ENCODE measurements at regions not wholly inside any gene's neighbourhood (a gene's known extent, or its start where the extent isn't known, plus 50 kb on each side); places are given as distances from the start of the nearest gene placed in this dataset.

DNA sequence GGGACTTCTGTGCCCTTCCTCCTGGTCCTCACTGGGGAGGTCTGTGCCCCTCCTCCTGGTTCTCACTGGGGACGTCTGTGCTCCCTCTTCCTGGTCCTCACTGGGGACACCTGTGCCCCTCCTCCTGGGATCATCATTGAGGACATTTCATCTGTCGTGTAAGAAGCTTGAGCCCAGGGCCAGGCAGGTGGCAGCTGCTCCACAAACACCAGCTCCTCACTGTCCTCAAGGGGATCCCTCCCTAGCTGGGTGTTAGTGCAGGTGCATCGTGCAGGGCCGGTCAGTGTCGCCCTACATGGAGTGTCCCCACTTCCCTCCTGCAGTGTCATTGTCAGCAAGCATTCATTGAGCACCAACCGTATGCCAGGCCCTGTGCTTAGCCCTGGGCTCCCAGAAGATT lies 312.7 kb downstream of the PTPRU start:
- FAIRE-seq: no peak

DNA sequence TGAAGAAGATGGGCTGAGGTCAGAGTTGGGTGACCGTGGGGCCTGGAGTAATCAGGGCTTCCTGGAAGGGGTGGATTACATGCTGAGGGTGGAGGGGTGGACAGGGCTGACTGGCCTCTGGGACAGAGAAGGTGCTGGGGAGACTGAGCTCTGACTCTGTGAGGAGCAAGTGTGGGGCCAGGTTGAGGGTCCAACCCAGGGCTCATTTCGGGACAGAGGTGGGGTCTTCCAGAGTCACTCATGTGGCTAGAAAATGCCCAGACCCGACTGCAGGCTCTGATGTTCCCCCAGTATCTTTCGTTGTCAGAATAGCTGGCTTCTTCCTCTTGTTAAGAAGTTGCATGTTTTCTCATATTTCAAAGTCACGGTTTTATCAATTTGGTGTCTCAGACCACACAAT lies 311.8 kb downstream of the PTPRU start:
- FAIRE-seq: no peak

DNA sequence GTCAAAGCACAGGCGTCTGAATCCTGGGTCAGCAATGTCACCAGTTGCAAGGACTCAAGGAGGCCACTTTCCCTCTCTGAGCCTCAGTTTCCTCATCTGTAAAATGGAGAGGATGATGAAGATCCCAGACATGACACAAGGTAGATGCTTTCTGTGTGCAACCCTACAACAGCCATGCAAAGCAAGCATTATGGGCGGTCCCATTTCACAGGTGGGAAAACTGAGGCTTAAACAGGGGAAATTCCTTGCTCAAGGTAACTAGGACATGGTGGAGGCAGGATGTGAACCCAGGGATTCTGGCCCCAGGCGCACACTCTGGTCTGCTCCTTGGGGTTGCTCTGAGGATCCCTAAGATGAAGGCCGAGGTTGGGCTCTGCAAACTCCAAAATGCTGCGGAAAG lies 311.0 kb downstream of the PTPRU start:
- no peak for FAIRE-seq

GRCh38 chr1:29546496-29546895 lies 310.2 kb downstream of the PTPRU start:
- FAIRE-seq: no peak

DNA sequence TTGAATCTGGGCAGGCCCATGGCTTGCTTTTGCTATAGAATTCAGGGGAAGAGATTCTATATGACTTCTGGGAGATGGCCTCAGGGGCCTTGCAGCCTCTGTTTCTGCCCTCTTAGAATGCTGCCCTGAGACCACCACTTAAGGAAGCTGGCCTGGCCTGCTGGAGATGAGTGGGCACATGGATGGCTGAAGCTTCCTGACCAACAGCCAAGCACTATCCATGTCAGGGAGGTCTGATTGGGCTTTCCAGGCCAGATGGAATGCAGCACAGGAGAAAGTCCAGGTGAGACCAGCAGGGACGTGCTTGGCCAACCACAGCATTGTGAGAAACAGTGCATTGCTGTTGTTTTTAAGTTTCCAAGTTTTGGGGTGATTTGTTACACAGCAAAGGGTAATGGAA lies 308.1 kb downstream of the PTPRU start:
- no peak for FAIRE-seq

DNA sequence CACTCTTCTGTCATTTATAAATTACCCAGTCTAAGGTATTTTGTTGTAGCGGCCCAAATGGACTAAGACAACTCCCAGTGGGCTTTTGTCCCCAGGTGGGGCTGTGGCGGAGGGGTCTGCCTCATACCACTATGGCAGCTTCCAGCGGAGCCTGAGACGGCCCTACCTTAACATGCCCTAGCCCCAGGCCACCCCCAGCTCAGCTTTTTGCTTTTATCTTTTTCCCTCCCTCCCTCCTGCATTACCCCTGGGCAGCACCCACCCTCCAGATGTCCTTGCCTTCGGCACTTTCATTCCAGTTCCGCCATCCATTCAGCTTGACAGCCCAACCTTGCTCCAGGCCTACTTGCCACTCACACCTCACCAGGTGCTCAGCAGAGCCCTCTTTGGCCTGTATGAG lies 307.3 kb downstream of the PTPRU start:
- FAIRE-seq: no peak

- no peak for FAIRE-seq
Measured at GRCh38 chr1:29542548-29542947, 306.2 kb downstream of the PTPRU start.

DNA sequence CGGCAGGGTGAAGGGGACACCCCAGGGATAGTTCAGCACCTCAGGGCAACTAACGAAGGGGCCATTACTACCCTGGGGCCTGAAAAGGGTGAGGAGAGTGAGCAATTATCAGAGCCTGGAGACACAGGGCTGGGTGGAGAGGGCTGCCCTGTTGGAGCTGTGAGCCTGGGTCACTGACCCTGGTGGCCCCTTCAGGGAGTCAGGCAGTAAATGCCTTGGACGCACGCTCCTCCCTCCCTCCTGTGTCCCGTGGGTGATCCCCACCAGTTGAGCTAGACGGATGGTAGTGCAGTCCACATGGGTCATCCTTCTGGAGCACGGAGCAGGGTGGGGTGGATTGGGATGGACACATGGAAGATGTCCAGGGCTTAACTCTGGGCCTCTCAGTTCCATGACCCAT lies 305.3 kb downstream of the PTPRU start:
- FAIRE-seq: no peak

DNA sequence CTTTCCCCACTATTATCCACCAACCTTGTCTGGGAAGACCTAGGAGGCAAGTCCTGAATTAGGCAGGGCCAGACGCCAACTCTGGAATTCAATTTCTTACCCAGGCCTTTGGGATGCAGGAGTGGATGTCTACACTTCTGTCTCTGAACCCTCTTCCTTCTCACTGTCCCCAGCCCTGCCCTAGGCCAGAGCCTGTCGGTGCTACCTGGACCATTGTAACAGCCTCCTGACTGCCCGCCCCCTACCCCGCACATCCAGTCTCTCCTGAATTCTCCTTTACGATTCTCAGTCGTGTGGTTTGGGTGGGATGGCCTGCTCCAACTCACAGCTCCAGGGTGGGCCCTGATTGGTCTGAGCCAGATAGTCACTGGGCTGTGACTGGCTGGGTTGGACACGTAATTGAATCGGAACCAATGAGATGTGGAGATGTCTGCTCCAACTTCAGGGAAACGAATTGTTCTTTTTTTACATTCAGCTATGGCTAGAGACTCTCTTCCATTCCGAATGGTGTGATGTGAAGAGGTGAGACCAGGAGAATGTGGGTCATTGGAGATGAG lies 304.6 kb downstream of the PTPRU start:
- FAIRE-seq: no peak

DNA sequence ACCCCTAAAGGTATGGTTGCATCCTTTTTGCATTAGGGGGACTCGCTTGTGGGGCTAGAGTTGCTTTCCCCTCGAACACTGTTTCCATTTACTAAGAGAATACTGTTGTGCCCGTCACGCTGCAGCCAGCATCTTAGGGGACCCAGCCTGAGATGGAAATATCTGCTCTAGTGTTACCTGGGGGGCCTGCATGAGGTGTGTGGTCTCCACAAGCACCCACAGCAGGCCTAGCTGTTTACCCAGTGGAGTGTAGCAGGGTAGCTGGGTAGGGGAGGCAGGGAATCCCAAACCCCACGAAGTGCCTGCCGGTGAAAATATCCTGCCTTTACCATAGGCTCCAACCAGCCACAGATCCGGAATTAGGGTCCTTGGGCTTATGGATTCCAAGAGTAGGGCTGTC lies 303.6 kb downstream of the PTPRU start:
- FAIRE-seq: no peak

- FAIRE-seq: no peak
Measured at GRCh38 chr1:29538586-29538985, 302.3 kb downstream of the PTPRU start.

GRCh38 chr1:29532751-29533150 lies 296.4 kb downstream of the PTPRU start:
- FAIRE-seq: no peak

DNA sequence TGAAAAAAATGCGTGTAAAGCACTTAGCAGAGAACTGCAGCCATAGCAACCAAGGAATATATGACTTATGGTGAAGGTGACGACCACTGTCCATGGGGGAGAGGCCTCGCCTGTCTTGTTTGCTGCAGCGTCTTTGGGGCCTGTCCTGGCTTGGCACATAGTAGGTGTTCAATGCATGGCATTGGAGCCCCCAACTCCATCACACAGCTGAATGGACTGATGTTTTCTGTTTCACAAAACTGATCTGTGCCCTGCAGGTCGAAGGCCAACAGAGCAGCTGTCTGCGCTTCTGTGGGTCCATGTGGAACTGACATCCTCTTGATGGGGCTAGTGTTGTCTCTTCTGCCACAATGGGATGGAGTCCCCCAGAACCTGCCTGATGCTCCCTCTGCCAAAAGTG lies 296.0 kb downstream of the PTPRU start:
- no peak for FAIRE-seq

DNA sequence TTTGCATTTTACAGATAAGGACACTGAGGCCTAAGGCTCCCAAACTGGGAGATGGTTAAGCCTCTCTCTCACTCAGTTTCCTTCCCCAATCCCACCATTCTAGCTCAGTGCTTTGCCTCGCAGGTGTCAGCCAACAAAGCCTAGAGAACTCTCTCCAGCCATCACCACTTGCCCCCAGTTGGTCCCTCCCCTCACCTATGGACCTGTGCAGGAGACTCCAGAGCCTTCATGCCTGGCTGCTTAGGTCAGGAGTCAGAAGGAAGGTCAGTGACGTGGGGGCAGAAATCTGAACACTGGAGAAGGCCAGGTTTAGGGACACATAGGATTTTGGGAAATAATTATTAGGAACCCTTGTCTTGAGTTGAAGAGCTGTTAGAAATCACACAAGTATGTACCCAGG lies 295.3 kb downstream of the PTPRU start:
- no peak for FAIRE-seq

DNA sequence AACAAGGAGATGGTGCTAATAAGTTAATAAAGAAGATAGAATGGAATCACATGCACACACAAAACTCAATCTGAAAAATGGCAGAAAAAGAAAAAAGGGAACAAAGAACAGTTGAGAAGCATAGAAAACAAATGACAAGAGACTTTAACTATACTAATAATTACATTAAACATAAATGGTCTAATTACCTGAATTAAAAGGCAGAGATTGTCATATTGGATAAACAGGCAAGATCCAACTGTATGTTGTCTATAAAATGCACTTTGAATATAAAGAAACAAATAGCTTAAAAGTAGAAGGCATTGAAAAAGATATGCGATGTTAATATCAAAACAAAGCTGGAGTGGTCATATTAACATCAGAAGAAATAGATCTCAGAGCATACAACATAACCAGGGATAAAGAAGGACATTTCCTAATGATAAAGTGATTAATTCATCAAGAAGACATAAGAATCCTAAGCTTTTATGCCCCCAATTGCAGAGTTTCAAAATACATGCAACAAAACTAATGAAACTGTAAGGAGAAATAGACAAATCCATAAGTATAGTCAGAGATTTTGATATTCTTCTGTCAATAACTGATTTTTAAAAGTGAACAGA lies 293.5 kb downstream of the PTPRU start:
- FAIRE-seq: no peak

DNA sequence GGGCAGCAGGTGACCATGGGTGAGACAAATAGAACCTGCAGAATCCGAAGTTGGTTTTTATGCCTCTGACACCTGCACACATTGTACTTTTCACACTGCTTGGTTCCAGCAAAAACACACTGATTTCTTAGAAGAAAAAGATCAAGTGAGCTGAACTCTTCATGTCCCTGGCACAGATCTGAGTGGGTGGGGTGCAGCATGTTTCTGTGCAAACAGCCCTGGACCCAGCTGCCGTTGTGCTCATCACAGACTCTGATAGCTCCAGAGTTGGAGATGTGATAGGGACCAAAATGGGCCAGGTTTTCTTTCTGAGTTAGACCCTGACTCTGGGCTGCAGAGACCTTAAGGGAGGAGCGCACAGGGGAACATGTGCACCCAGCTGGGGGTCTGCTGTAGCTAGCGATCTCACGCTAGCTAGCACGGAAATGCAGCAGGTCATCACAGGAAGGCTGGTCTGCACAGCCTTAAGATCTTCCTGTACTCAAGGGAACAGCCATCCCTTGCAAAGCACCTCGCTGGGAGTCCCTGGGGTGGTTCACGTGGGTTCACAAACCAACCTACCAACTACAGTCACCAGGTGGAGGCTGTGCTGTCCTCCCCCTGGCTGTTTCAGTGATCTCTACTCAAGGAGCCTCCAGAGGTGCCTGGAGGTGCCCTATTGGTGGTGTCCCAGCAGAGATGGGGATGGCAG lies 291.1 kb downstream of the PTPRU start:
- FAIRE-seq: no peak

GRCh38 chr1:29525941-29526340 lies 289.6 kb downstream of the PTPRU start:
- no peak for FAIRE-seq

GRCh38 chr1:29524285-29525065 lies 288.2 kb downstream of the PTPRU start:
- no peak for FAIRE-seq

DNA sequence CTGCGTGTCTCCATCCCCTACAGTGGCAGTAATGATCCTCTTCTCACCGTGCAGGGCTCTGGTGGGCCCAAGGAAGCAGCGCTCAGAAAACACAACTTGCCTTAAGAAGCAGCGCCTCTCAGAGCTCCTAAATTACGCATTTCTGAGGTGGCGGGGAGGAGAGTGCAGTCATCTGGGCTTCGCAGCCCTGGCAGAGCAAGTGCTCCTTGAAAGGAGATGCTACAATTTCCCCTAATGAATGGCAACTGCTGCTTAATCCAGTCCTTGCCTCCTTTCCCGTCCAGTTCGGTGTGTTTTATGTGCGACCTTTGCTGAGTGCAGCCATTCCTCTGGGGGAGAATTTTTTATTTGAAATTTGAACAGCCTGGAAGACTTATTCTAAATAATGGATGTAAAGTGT lies 287.3 kb downstream of the PTPRU start:
- no peak for FAIRE-seq

DNA sequence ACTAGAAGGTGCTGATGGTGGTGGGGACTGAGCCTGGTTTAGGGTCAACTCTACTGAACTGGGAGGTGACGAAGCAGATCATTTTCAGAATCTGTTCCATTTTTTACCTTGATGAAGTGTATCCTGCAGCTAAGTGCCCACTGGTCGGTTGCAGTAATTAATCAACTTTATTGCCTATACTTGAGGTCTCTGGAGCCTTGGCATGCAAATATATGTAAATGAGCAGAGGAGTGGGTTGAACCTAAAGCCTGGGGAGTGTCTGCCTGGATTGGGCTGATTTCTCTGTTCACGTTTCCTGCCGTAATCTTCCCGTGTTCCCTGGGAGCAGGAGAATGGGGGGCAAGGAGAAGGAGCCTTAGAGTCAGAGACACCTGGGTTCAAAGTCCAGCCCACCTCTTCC lies 286.8 kb downstream of the PTPRU start:
- FAIRE-seq: no peak

DNA sequence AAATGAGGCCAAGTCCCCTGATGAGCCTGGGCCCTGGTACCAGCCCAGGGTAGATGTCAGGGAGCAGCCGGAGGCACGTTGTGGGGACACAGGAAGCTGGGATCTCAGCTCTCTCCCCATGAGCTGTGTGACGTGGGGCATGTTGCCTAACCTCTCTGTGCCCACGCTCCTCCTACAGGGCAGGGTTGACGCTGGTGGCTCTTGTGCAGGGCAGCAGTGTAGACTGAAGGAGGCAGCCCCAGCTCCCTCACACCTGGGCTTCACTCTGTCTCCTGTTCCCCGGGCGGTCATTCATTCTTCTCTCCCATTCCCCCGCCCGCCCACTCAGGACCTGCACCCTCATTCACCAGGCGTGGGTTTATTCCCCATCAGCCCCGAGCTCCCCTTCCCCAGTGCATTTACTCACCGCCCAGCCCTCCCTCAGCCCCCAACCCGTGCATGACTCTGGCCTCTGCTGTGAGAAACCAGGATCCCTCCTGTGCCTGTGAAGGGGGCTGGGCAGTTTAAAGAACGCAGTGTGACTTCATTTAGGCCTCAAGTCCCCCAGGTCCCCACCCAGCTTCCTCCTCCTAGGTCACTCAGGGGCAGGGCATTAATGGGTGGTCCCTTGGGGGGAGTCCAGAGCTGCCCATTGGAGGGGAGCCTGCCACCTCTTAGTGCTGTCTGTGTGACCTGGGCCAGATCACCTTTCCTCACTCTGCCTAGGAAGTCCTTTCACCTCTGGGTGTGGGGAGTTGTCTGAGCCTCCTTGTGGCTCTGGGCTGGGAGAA lies 285.7 kb downstream of the PTPRU start:
- FAIRE-seq: no peak

GRCh38 chr1:29521438-29521715 lies 285.1 kb downstream of the PTPRU start:
- no peak for FAIRE-seq

Data from TTC549 (cell line).